Fibroblast of lung (primary cell): ENCODE measurements at regions not wholly inside any gene's neighbourhood (a gene's known extent, or its start where the extent isn't known, plus 50 kb on each side); places are given as distances from the start of the nearest gene placed in this dataset.

Experiments
- CTCF ChIP-seq, 2 donors: IDR thresholded peaks in 1 of 2; conservative IDR thresholded peaks in 1 of 2; 1 replicate in 1 of 2; 2 replicates in 1 of 2; pipeline ENCODE4 v1.5.1; 2011 to 2012; ENCODE audit warnings: low read length in 2 of 2, control low read depth in 1 of 2, inconsistent platforms in 1 of 2, low read depth in 1 of 2, mild to moderate bottlenecking in 1 of 2
- EZH2 ChIP-seq: IDR thresholded peaks from 2 replicates; pipeline ENCODE4 v1.5.1; 2012; ENCODE audit warnings: low read length, control low read depth, mild to moderate bottlenecking; ENCODE audit errors: missing control alignments

- no peak for TF ChIP-seq EZH2
- TF ChIP-seq CTCF (conservative IDR thresholded peaks at IDR 0.05 in 1 of 2, IDR thresholded peaks at IDR 0.05 in 1 of 2; ENCODE audit: low read depth in 1 of 2, low read length in 2 of 2) = no peak
These were observed 631.1 kb upstream of the GJE1 start for GRCh38 chr6:141501616-141502015.
